H1 (cell line): ENCODE measurements at regions not wholly inside any gene's neighbourhood (a gene's known extent, or its start where the extent isn't known, plus 50 kb on each side); places are given as distances from the start of the nearest gene placed in this dataset.

ENCODE experiments used
- RAD21 ChIP-seq, 2 experiments: IDR thresholded peaks in 1 of 2; conservative IDR thresholded peaks in 1 of 2; 2 replicates each; pipeline ENCODE4 v1.6.1; 2011; ENCODE audit warnings: low read depth in 2 of 2, low read length in 2 of 2, improper control_type of control experiment in 1 of 2, inconsistent platforms in 1 of 2, mild to moderate bottlenecking in 1 of 2, moderate library complexity in 1 of 2
- TCF12 ChIP-seq: IDR thresholded peaks from 2 replicates; pipeline ENCODE4 v1.6.1; 2011; ENCODE audit warnings: low read depth, mild to moderate bottlenecking, low read length
- TF ChIP-seq, protein P1 (sequence below): IDR thresholded peaks from 2 replicates; pipeline ENCODE4 v1.6.1; 2011; ENCODE audit warnings: low read depth, mild to moderate bottlenecking, low read length; ENCODE audit not compliant: insufficient read depth

DNA sequence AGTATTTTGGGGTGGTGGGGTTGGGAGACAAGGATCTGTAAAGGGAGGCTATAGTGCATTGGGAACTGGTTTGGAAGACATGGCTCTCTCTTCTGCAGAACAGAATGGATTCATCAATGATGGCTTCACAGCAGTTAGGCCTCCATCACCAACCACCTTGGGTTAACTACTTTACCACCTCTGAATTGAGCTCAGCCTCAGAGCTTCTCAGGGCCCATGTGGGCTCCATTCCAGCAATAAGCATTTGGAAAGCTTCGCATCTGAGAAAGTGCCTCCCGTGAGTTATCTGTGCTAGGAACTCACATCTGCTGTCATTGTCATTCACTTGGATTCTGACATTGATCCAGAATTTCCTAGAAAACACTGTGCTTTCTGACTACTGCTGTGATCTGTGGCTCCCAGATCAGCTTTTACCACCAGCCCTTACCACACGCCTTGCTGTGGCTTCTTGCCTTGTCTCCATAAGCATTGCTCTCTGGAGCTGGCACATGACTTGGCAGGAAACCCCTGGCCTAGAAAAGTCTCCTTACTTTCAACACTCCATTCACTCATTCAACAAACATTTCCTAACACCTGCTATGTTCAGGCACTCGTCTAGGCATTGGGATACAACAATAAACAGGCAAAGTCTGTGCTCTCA, 70.7 kb upstream of the ADO start (continued):
- TF ChIP-seq, protein P1, sequence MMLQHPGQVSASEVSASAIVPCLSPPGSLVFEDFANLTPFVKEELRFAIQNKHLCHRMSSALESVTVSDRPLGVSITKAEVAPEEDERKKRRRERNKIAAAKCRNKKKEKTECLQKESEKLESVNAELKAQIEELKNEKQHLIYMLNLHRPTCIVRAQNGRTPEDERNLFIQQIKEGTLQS: no peak
- no peak for TF ChIP-seq RAD21 (IDR thresholded peaks at IDR 0.05 in 1 of 2, conservative IDR thresholded peaks at IDR 0.05 in 1 of 2; ENCODE audit: low read depth in 2 of 2, low read length in 2 of 2)
- TF ChIP-seq TCF12: no peak
